Mesendoderm (in vitro differentiated cells): ENCODE measurements at regions not wholly inside any gene's neighbourhood (a gene's known extent, or its start where the extent isn't known, plus 50 kb on each side); places are given as distances from the start of the nearest gene placed in this dataset.
"Not testable (repeated sequence)": the region's sequence is repeated elsewhere in the genome, so short reads cannot be mapped to it uniquely, and the experiment has no call there.

ENCODE experiments used
- DNase-seq: peaks from one replicate; pipeline ENCODE4 v3.0.0; 2013
- H2AK5ac ChIP-seq: 2 replicates; pipeline ENCODE4 v1.6.1; 2013; ENCODE audit warnings: low read length, inconsistent platforms
- H2BK120ac ChIP-seq: 2 replicates; pipeline ENCODE4 v1.6.1; 2013; ENCODE audit warnings: low read depth, mild to moderate bottlenecking, low read length, moderate library complexity, mixed read lengths
- H2BK15ac ChIP-seq: replicated peaks from 2 replicates; pipeline ENCODE4 v1.6.1; 2013; ENCODE audit warnings: low read depth, mild to moderate bottlenecking, moderate library complexity
- H2BK5ac ChIP-seq: 2 replicates; pipeline ENCODE4 v1.6.1; 2013; ENCODE audit warnings: low read length, inconsistent platforms
- H3K18ac ChIP-seq: 2 replicates; pipeline ENCODE4 v1.6.1; 2013; ENCODE audit warnings: mild to moderate bottlenecking, low read length, mixed read lengths
- H3K23ac ChIP-seq: one replicate; pipeline ENCODE4 v1.6.1; 2013; ENCODE audit warnings: low read length
- H3K27ac ChIP-seq: 2 replicates; pipeline ENCODE4 v1.5.1; 2013; ENCODE audit warnings: low read depth, mild to moderate bottlenecking, inconsistent platforms, low read length, moderate library complexity
- H3K27me3 ChIP-seq: 2 replicates; pipeline ENCODE4 v1.6.1; 2013; ENCODE audit warnings: low read length, control low read depth, mild to moderate bottlenecking, inconsistent platforms; ENCODE audit not compliant: insufficient read depth, poor library complexity
- H3K36me3 ChIP-seq: 2 replicates; pipeline ENCODE4 v1.6.1; 2013; ENCODE audit warnings: low read length, inconsistent platforms; ENCODE audit not compliant: control insufficient read depth, insufficient read depth
- H3K4ac ChIP-seq: one replicate; pipeline ENCODE4 v1.6.1; 2013; ENCODE audit warnings: low read depth, mild to moderate bottlenecking, low read length, moderate library complexity
- H3K4me1 ChIP-seq: 2 replicates; pipeline ENCODE4 v1.6.1; 2013; ENCODE audit warnings: low read depth, low read length, inconsistent platforms; ENCODE audit not compliant: control insufficient read depth
- H3K4me2 ChIP-seq: 2 replicates; pipeline ENCODE4 v1.6.1; 2013; ENCODE audit warnings: low read length
- H3K4me3 ChIP-seq: 2 replicates; pipeline ENCODE4 v1.5.1; 2013; ENCODE audit warnings: mild to moderate bottlenecking, low read length
- H3K56ac ChIP-seq: one replicate; pipeline ENCODE4 v1.6.1; 2013; ENCODE audit warnings: low read length
- H3K79me1 ChIP-seq: 2 replicates; pipeline ENCODE4 v1.6.1; 2013; ENCODE audit warnings: low read length, inconsistent platforms
- H3K79me2 ChIP-seq: 2 replicates; pipeline ENCODE4 v1.6.1; 2013; ENCODE audit warnings: mild to moderate bottlenecking, low read length; ENCODE audit not compliant: control insufficient read depth, insufficient read depth
- H3K9ac ChIP-seq: 2 replicates; pipeline ENCODE4 v1.6.1; 2013; ENCODE audit warnings: low read length, inconsistent platforms
- H4K5ac ChIP-seq: one replicate; pipeline ENCODE4 v1.6.1; 2013; ENCODE audit warnings: low read length
- H4K8ac ChIP-seq: one replicate; pipeline ENCODE4 v1.6.1; 2013; ENCODE audit warnings: low read depth, mild to moderate bottlenecking, control low read depth, low read length, moderate library complexity
- WGBS: extraction: QIAGEN DNeasy Blood & Tissue Kit; methylation state at CpG from one replicate; pipeline ENCODE4 v1.1.7; 2013; ENCODE audit warnings: low lambda C conversion rate, missing lambda C conversion rate; ENCODE audit not compliant: insufficient coverage; ENCODE audit errors: extremely low coverage; 5-methylcytosine and 5-hydroxymethylcytosine counted together

- no peak overlapping the region for H3K27ac ChIP-seq
- H3K18ac ChIP-seq = no peak overlapping the region
- H3K27me3 ChIP-seq = no peaks in the 10 kb centered on the region
- no peak overlapping the region for H2BK120ac ChIP-seq
- H3K4me3 ChIP-seq = no peak overlapping the region
- no peak overlapping the region for H4K5ac ChIP-seq
- no peaks in the 10 kb centered on the region for H3K79me1 ChIP-seq
- H3K36me3 ChIP-seq = no peaks in the 10 kb centered on the region
- H3K4me2 ChIP-seq = no peak overlapping the region
- H2AK5ac ChIP-seq = no peak overlapping the region
- no peaks in the 10 kb centered on the region for H3K79me2 ChIP-seq
- DNase-seq = no peak
- no peak overlapping the region for H4K8ac ChIP-seq
- H3K4ac ChIP-seq = no peak overlapping the region
- no CpG with 5 or more reads among the region's 2 CpGs for WGBS
- H3K4me1 ChIP-seq = no peaks in the 10 kb centered on the region
- no peak overlapping the region for H2BK5ac ChIP-seq
- H2BK15ac ChIP-seq = no peak overlapping the region
- no peak overlapping the region for H3K9ac ChIP-seq
- H3K23ac ChIP-seq = no peak overlapping the region
- H3K56ac ChIP-seq = no peak overlapping the region
Measured at GRCh38 chr13:39928261-39928660, 272.8 kb downstream of the COG6 start.

GRCh38 chr13:39929583-39929982 is 274.1 kb downstream of the COG6 start:
- H3K9ac ChIP-seq = no peak overlapping the region
- no peak overlapping the region for H2BK120ac ChIP-seq
- H4K8ac ChIP-seq = no peak overlapping the region
- H3K18ac ChIP-seq = no peak overlapping the region
- no peak overlapping the region for H3K4me3 ChIP-seq
- no peaks in the 10 kb centered on the region for H3K4me1 ChIP-seq
- H3K36me3 ChIP-seq = no peaks in the 10 kb centered on the region
- H3K79me1 ChIP-seq = no peaks in the 10 kb centered on the region
- H3K4me2 ChIP-seq = no peak overlapping the region
- H3K56ac ChIP-seq = no peak overlapping the region
- no peak overlapping the region for H3K23ac ChIP-seq
- H4K5ac ChIP-seq = no peak overlapping the region
- H2AK5ac ChIP-seq = no peak overlapping the region
- no peaks in the 10 kb centered on the region for H3K79me2 ChIP-seq
- no peak overlapping the region for H3K27ac ChIP-seq
- no peaks in the 10 kb centered on the region for H3K27me3 ChIP-seq
- H2BK15ac ChIP-seq = no peak overlapping the region
- no peak overlapping the region for H3K4ac ChIP-seq
- no peak for DNase-seq
- H2BK5ac ChIP-seq = no peak overlapping the region
- no CpG with 5 or more reads among the region's 1 CpG for WGBS

- WGBS = no CpG with 5 or more reads among the region's 2 CpGs
- Histone ChIP-seq H2BK15ac (no peak overlapping the region), H3K56ac (no peak overlapping the region), H3K18ac (no peak overlapping the region), H3K23ac (no peak overlapping the region), H3K79me1 (no peaks in the 10 kb centered on the region), H3K36me3 (no peaks in the 10 kb centered on the region), H3K4me3 (no peak overlapping the region), H3K4me2 (no peak overlapping the region), H3K9ac (no peak overlapping the region), H4K8ac (no peak overlapping the region), H3K27me3 (no peaks in the 10 kb centered on the region), H3K4ac (no peak overlapping the region), H2BK5ac (no peak overlapping the region), H2BK120ac (no peak overlapping the region), H2AK5ac (no peak overlapping the region), H3K79me2 (no peaks in the 10 kb centered on the region), H4K5ac (no peak overlapping the region), H3K27ac (no peak overlapping the region), H3K4me1 (no peaks in the 10 kb centered on the region)
- DNase-seq = no peak
Measured at GRCh38 chr13:39930060-39930459, 274.6 kb downstream of the COG6 start.

GRCh38 chr13:39930544-39931444 is 275.3 kb downstream of the COG6 start:
- WGBS = no CpG with 5 or more reads among the region's 6 CpGs

GRCh38 chr13:39931505-39931904 is 276.0 kb downstream of the COG6 start:
- Histone ChIP-seq H2BK5ac (no peak overlapping the region), H3K56ac (no peak overlapping the region), H3K4ac (no peak overlapping the region), H3K36me3 (no peaks in the 10 kb centered on the region), H3K27me3 (no peaks in the 10 kb centered on the region), H3K4me1 (no peaks in the 10 kb centered on the region), H4K8ac (no peak overlapping the region), H3K27ac (no peak overlapping the region), H2AK5ac (no peak overlapping the region), H3K79me1 (no peaks in the 10 kb centered on the region), H3K9ac (no peak overlapping the region), H3K18ac (no peak overlapping the region), H3K23ac (no peak overlapping the region), H3K4me2 (no peak overlapping the region), H2BK15ac (no peak overlapping the region), H4K5ac (no peak overlapping the region), H3K79me2 (no peaks in the 10 kb centered on the region), H3K4me3 (no peak overlapping the region), H2BK120ac (no peak overlapping the region)
- DNase-seq = no peak
- no CpG with 5 or more reads among the region's 2 CpGs for WGBS

More at GRCh38 chr13:39930544-39931444, 275.3 kb downstream of the COG6 start:
- H3K4ac ChIP-seq = no peak overlapping the region
- no peaks in the 10 kb centered on the region for H3K36me3 ChIP-seq
- H4K5ac ChIP-seq = no peak overlapping the region
- no peak overlapping the region for H3K27ac ChIP-seq
- H4K8ac ChIP-seq = no peak overlapping the region
- no peaks in the 10 kb centered on the region for H3K79me1 ChIP-seq
- H2BK5ac ChIP-seq = no peak overlapping the region
- no peaks in the 10 kb centered on the region for H3K4me1 ChIP-seq
- H3K9ac ChIP-seq = no peak overlapping the region
- no peak overlapping the region for H2BK15ac ChIP-seq
- H3K56ac ChIP-seq = no peak overlapping the region
- no peak overlapping the region for H3K18ac ChIP-seq
- H3K4me3 ChIP-seq = no peak overlapping the region
- no peak for DNase-seq
- H2BK120ac ChIP-seq = no peak overlapping the region
- no peak overlapping the region for H2AK5ac ChIP-seq
- H3K23ac ChIP-seq = no peak overlapping the region
- H3K79me2 ChIP-seq = no peaks in the 10 kb centered on the region
- H3K27me3 ChIP-seq = no peaks in the 10 kb centered on the region
- H3K4me2 ChIP-seq = no peak overlapping the region

GRCh38 chr13:39932514-39932913 is 277.1 kb downstream of the COG6 start:
- not testable (repeated sequence) for H3K4ac ChIP-seq, H3K23ac ChIP-seq, H3K36me3 ChIP-seq, H3K9ac ChIP-seq, H3K79me1 ChIP-seq, H2AK5ac ChIP-seq, H3K4me3 ChIP-seq, H4K8ac ChIP-seq, H4K5ac ChIP-seq, H3K56ac ChIP-seq, H2BK15ac ChIP-seq, H3K4me2 ChIP-seq, H3K27ac ChIP-seq, H2BK120ac ChIP-seq, H3K18ac ChIP-seq, H3K27me3 ChIP-seq, H3K79me2 ChIP-seq, DNase-seq, H2BK5ac ChIP-seq, H3K4me1 ChIP-seq
- WGBS = no CpG with 5 or more reads among the region's 2 CpGs
